Heart left ventricle (tissue), 13 donors: ENCODE measurements at regions not wholly inside any gene's neighbourhood (a gene's known extent, or its start where the extent isn't known, plus 50 kb on each side); places are given as distances from the start of the nearest gene placed in this dataset.

Source experiments
- CTCF ChIP-seq, 12 donors: fragments of 200-600 bp; sonication (generic) in 4 of 12; IDR thresholded peaks; one replicate each; pipeline versions ENCODE4 v1.5.0 to v1.8.0; 2018 to 2022; ENCODE audit warnings: antibody characterized with exemption in 12 of 12, mild to moderate bottlenecking in 5 of 12
- POLR2A ChIP-seq, 2 donors: fragments of 450-650 bp; IDR thresholded peaks; one replicate each; pipeline ENCODE4 v1.6.1; 2017; ENCODE audit warnings: antibody characterized with exemption in 2 of 2, mild to moderate bottlenecking in 2 of 2, moderate library complexity in 2 of 2
- donor health status: ischemic (EF 13 %, LVEDD 7.1; RV severe dilation, severe dysfunction).
- donor health status: DM: no; HTN: yes; CAD: no.
- donor health status: DM: no; HTN: no; CAD: no.
- donor health status: ischemic (EF 25% LVEDD 6.9; RV normal size, moderate dysfunction).
- donor health status: ischemic (EF 25% LVEDD 5.7; RV mildly dilated, moderate dysfunction).
- donor health status: ischemic (EF 35%, LVEDD 5.7; RV mildly dilated, moderate dysfunction).
- donor health status: nonischemic (EF 11% LVEDD 7.7; RV severe dilation, severe dysfunction).
- donor health status: DM: yes; HTN: yes; CAD: no.
- donor health status: PGD.
- donor health status: ischemic (EF 29% LVEDD 5.4; RV normal size, mild dysfunction).
- donor health status: nonischemic (EF 23%, LVEDD 6.1; RV moderate dilation, normal function).

- no peak for TF ChIP-seq CTCF (IDR thresholded peaks at IDR 0.05)
- TF ChIP-seq POLR2A (IDR thresholded peaks at IDR 0.05), result no peak
These were observed 75.1 kb upstream of the RGMB start for GRCh38 chr5:98698359-98698758.
